HG02884 (cell line): ENCODE measurements at regions not wholly inside any gene's neighbourhood (a gene's known extent, or its start where the extent isn't known, plus 50 kb on each side); places are given as distances from the start of the nearest gene placed in this dataset.

Source experiments
- ATAC-seq: cut with Tn5 transposase; IDR thresholded peaks from one replicate; pipeline ENCODE4 v1.9.1; 2021; ENCODE audit warnings: mild to moderate bottlenecking, moderate library complexity; ENCODE audit not compliant: unreplicated experiment

GRCh38 chr15:97837896-97838295 is 122.6 kb upstream of the ARRDC4 start:
- ATAC-seq, result no peak

GRCh38 chr15:97838606-97839210 is 121.8 kb upstream of the ARRDC4 start:
- ATAC-seq, result no peak

- ATAC-seq, result no peak
These were observed 120.0 kb upstream of the ARRDC4 start for GRCh38 chr15:97840501-97840900.

DNA sequence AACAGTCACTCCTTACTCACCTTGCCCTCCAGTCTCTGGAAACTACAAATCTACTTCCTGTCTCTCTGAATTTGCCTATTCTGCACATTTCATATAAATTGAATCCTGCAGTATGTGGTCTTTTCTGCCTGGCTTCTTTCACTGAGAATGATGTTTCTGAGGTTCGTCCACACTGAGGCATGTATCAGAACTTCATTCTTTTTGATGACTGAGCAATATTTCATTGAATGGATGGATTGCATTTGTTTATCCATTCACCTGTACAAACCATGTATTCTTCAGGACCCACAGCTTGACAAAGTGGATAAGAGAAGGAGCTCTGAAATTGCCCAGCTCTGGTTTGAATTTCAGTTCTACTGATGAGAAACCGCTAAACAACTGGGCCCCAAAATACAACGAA is 118.9 kb upstream of the ARRDC4 start:
- ATAC-seq, result no peak

GRCh38 chr15:97849183-97849582 is 111.3 kb upstream of the ARRDC4 start:
- ATAC-seq, result no peak

DNA sequence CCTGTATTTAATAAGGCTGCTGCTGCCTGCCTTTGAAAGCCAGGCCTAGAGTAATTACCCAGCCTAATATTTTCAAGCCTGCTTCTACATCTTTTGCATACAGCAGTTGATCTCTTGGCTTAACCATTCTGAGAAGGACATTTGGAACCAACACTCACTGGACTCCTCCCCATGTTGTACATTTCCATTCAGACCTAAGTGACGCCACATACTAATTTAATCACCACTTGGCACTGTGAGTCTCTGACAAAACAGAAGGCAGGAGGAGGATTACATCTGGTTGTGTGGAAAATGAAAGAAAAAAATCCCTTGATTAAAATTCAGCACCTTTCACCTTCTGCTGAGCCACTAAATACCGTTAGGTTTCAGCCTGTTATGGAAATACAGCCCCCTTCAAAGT is 102.2 kb upstream of the ARRDC4 start:
- no peak for ATAC-seq

GRCh38 chr15:97861529-97862260 is 98.8 kb upstream of the ARRDC4 start:
- ATAC-seq, result no peak

DNA sequence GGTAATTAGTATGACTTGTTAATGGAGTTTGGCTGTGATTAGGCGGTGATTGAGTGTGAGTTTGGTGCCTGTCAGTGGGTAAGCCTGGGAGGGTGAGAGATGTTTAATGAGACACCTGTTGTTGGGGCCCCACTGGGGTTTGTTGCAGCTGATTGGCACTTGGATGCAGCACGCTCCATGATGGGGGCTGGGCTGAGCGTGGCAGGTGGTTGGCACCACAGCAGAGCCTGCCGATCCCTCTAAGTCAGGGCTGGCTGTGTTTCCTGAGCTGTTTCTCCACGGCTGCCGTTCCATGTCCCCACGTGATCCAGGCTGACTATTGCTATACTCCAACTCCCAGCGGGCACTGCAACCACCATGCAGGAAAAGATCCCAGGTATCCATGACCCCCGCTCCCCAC is 93.5 kb upstream of the ARRDC4 start:
- ATAC-seq, result no peak

DNA sequence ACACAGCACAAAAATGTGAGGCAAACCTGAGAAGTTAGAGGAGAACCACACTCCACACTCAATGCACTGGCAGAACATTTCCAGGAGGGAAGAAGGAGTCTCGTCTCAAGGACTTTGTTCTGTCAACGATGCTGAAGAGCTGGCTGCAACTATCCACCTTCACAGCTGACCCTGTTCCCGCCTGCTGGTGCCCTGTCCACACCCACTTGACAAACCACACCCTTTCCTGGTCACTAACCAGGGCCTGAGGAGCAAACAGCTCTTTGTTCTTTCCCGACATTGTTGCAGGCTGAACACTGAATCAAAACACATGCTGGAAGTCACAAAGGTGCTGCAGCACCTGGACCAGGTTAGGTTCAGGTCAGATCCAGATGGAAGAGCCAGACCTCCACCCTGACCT is 92.6 kb upstream of the ARRDC4 start:
- no peak for ATAC-seq

DNA sequence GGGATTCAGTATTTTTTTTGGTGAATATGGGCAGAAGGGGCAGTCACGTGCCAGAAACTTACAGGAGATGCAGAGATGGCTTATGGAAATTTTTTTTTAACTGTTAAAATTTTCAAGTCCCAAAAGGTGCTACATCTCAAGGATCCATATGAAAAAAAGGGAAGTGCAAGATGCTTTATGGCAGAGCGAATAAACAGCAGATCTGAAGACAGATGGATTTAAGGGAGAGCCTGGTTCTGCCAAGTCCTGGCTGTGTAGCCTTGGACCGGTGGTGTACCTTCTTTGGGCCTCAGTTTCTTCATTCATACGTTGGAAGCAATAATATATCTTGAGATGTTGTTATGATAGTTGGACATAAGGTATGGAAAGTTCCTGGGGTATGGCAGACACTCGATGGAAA is 91.5 kb upstream of the ARRDC4 start:
- ATAC-seq, result no peak

DNA sequence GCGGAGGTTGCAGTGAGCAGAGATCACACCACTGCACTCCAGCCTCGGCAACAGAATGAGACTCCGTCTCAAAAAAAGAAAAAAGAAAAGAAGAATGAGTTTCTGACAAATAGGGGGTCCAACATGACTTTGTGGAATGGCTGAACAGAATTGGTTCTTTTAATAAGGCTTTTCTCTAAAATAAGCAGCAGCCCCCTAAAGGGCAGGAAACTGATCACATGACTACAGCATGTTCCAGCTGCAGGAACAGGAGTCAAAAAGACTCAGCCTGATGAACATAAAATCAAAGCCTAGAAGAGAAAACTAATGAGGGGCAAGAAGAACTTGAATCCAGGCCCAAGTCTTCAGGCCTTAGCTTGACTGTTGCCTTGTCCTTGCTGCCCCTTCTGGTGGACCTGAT is 89.7 kb upstream of the ARRDC4 start:
- no peak for ATAC-seq

GRCh38 chr15:97874139-97874538 is 86.4 kb upstream of the ARRDC4 start:
- ATAC-seq, result no peak

DNA sequence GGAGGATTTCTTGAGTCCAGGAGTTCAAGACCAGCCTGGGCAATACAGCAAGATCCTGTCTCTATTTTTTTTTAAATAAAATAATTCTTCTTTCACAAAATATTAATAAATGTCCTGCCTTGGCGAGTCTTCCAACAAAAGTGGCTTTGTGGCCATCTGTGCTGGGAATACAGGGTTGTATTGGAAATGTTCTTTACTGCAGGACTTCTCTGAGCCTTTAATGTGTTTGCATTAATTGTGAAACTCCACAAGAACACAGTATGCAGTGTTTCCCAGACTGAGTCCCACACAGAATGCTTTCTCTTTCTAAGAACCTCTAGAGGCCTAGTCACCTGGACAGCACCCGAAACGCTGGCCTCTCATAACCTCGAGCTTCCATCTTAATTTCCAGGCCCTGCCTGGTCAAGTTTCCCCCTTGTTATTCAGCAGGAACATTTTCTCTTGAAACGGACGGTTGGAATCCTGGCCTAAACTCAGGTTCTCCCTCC is 85.4 kb upstream of the ARRDC4 start:
- ATAC-seq, result no peak

DNA sequence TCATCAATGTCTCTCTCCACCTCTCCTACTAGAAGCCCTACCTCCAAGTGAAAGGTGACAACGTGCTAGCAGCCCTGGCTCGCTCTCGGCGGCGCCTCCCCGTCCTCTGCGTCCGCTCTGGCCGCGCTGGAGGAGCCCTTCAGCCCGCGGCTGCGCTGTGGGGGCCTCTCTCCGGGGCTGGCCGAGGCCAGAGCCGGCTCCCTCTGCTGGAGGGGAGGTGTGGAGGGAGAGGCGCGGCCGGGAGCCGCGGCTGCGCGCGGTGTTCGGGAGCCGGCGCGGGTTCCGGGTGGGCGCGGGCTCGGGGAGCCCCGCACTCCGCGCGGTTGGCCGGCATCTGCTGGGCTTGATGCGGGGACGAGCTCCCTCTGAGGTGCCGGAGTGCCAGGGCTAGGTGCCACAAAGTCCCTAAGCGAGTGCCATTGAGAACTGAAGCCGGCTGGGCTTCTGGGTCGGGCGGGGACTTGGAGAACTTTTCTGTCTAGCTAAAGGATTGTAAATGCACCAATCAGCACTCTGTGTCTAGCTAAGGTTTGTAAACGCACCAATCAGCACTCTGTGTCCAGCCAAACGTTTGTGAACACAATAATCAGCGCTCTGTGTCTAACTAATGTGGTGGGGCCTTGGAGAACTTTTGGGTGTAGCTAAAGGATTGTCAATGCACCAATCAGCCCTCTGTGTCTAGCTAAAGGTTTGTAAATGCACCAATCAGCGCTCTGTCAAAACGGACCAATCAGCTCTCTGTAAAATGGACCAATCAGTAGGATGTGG is 84.8 kb upstream of the ARRDC4 start:
- ATAC-seq, result no peak

- no peak for ATAC-seq
These were observed 84.2 kb upstream of the ARRDC4 start for GRCh38 chr15:97876281-97876675.

- ATAC-seq, result no peak
These were observed 79.0 kb upstream of the ARRDC4 start for GRCh38 chr15:97881346-97881965.

DNA sequence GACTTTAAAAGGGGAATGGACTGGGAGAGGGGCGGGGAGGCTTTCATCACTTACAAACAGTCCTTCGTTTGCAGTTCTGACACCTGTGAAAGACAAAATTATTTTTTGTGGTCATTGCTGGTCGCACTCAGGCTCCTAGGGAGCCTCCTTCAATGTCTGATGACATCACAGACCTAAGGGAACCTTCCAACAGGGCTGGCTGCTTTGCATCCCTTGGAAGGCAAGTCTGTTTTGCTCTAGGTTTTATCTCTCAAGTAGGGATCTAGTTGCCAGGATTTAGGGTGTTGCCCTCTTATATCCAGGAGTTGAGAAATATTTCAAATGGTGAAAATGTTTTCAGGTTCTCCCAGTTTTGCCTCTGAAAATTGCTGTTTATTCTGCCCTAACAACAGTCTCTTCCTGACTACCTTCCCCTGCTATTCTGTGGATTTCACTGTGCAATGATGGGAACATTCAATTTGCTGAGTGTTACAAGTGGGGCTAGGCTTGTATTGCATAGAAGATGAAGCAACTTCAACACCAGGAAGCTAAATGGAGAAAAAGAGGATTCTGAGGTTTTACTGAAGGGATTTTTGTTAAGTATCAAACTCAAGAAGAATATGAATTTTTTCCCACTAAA is 75.9 kb upstream of the ARRDC4 start:
- ATAC-seq, result no peak

GRCh38 chr15:97890307-97890706 is 70.2 kb upstream of the ARRDC4 start:
- no peak for ATAC-seq

DNA sequence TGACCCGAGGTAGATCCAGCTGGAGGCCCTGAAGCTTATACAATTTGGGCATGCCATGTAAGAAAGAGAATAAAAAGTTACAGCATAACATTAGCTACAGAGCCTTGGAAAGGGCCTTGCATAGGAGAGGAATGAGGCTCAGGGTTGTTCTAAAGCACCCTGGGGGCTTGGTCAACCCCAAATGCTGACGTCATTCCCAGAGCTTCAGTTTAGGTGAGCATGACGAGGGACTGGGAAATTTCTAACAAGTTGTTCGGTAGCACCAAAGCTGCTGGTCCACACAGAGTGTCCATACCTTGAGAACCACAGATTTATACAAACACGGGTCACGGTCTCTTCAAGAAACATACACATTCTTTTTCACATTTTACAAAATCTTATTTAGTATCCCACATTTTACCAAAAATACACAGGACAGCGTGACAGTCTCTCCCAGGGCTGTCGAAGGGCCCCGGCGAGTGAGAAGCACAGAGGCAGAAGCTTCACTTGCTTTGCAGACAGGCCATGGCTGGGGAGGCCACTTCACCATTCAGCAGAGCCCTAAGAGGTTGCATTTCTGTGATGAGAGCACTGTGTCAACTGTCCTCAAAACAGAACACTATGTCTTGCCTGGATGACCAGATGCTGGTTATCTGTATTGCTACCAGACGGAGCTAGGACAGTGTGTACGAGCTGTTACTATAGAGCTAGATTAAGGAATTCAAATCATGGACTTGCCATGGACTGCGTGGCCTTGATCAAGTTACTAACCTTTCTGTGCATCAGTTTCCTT is 68.2 kb upstream of the ARRDC4 start:
- ATAC-seq, result no peak

DNA sequence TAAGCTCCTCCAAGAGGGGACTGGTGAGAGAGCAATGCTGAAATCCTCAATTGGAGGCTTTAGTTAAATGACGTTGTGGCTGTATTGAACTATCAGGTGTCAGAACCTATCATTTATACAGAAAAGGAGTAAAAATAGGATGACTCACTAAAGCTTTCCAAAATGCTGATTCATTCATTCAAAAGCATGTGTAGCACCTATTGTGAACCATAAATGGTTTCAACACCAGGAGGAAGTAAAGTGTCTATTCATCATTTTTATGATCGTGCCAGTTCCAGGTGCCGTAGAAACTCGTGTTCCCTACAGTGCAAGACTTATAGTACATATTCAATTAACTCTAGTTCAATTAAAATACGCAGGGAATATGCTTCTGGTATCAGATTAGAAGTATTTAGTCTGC is 66.5 kb upstream of the ARRDC4 start:
- ATAC-seq, result no peak
